Spinal cord (tissue), 9 donors: ENCODE measurements at regions not wholly inside any gene's neighbourhood (a gene's known extent, or its start where the extent isn't known, plus 50 kb on each side); places are given as distances from the start of the nearest gene placed in this dataset.
"Not testable (repeated sequence)": the region's sequence is repeated elsewhere in the genome, so short reads cannot be mapped to it uniquely, and the experiment has no call there.

Experiments
- DNase-seq, 6 donors: peaks; one replicate each; pipeline versions ENCODE4 v3.0.0 to v3.0.0-alpha.2; 2013 to 2015; ENCODE audit warnings: low spot score in 6 of 6, low read depth in 4 of 6
- H3K27ac ChIP-seq: one replicate; pipeline ENCODE4 v1.5.1; 2013; ENCODE audit warnings: low read depth, low read length, control low read depth
- H3K27me3 ChIP-seq: one replicate; pipeline ENCODE4 v1.6.1; 2013; ENCODE audit warnings: low read length; ENCODE audit not compliant: control insufficient read depth, insufficient read depth
- H3K36me3 ChIP-seq: one replicate; pipeline ENCODE4 v1.6.1; 2013; ENCODE audit warnings: low read length; ENCODE audit not compliant: control insufficient read depth, insufficient read depth
- H3K4me1 ChIP-seq: one replicate; pipeline ENCODE4 v1.6.1; 2013; ENCODE audit warnings: low read length; ENCODE audit not compliant: control insufficient read depth, insufficient read depth
- H3K4me3 ChIP-seq: one replicate; pipeline ENCODE4 v1.5.1; 2013; ENCODE audit warnings: low read depth, low read length, control low read depth
- H3K9me3 ChIP-seq: one replicate; pipeline ENCODE4 v1.6.1; 2013; ENCODE audit warnings: low read length; ENCODE audit not compliant: control insufficient read depth, insufficient read depth
- WGBS: methylation state at CpG from one replicate; pipeline ENCODE4 v1.1.5; 2013; ENCODE audit warnings: missing lambda C conversion rate; ENCODE audit not compliant: insufficient coverage; 5-methylcytosine and 5-hydroxymethylcytosine counted together
- donor health status: healthy.

DNA sequence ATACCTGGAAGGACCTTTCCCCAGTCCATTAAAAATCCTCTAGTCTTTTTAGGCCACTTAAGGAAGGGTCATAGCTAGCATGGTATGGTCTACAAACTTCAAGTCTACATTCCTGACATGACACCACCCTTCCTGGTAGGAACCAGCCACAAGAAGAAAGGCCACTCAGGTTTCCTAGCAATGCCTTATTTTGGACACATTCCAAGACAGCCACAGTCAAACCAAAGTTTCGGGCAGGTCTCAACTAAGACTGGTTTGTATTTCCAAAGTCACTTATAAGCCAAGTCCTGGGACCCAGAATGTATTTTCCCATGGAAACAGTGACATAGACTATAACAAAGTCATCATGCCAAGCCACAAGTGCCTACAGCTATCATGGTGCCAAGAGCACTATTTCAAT lies 50.6 kb upstream of the SLC44A3 start:
- H3K36me3 ChIP-seq, result no peaks in the 10 kb centered on the region
- H3K9me3 ChIP-seq, result no peaks in the 10 kb centered on the region
- no peak overlapping the region for H3K4me3 ChIP-seq
- 0% methylated on average over 1 of the region's 1 CpG for WGBS
- no peak for DNase-seq
- no peak overlapping the region for H3K27ac ChIP-seq
- H3K27me3 ChIP-seq, result no peaks in the 10 kb centered on the region
- H3K4me1 ChIP-seq, result no peaks in the 10 kb centered on the region

DNA sequence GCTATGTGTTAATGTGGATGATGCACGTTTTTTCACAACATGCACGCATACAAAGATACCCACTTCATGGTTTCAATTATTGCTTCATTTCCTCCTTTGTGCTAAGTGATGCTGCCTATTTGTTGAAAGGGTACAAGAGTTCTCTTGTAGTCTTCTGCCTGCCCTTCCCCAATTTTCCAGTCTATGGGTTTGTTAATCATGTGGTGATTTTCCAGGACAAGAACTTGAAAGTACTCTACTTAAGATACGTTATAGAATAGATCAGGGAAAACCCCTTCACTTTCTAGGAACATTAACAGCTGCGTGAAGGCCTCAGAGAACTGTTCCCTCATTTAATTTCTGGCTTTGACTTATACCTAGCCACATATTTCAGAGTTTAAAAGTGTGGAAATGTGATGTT lies 52.1 kb upstream of the SLC44A3 start:
- WGBS, result no CpG with 5 or more reads among the region's 4 CpGs

DNA sequence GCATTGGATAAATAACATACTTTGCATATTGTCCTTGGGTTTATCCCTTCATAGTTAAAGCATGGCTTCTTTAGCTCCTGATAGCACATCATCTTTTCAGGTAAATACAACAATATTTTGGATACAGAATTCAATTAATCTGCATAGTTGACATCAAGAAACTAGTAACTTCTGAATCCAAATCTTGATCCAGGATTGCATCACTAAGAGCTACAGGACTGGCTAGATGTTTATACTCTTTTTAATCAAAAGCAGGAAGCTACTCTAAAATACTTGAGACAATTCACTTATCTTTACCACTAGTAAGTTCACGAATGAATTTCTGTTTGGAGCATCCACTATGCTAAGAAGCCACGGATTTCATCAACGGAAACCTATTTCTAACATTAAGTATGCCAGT lies 54.2 kb upstream of the SLC44A3 start:
- Histone ChIP-seq H3K4me1 (no peaks in the 10 kb centered on the region), H3K27me3 (no peaks in the 10 kb centered on the region), H3K27ac (no peak overlapping the region), H3K36me3 (no peaks in the 10 kb centered on the region), H3K4me3 (no peak overlapping the region), H3K9me3 (no peaks in the 10 kb centered on the region)
- no peak for DNase-seq
- no CpG with 5 or more reads among the region's 3 CpGs for WGBS

More for the DNA sequence above, 52.1 kb upstream of the SLC44A3 start:
- Histone ChIP-seq H3K9me3 (no peaks in the 10 kb centered on the region), H3K4me3 (no peak overlapping the region), H3K27ac (no peak overlapping the region), H3K27me3 (no peaks in the 10 kb centered on the region), H3K36me3 (no peaks in the 10 kb centered on the region), H3K4me1 (no peaks in the 10 kb centered on the region)
- no peak for DNase-seq

DNA sequence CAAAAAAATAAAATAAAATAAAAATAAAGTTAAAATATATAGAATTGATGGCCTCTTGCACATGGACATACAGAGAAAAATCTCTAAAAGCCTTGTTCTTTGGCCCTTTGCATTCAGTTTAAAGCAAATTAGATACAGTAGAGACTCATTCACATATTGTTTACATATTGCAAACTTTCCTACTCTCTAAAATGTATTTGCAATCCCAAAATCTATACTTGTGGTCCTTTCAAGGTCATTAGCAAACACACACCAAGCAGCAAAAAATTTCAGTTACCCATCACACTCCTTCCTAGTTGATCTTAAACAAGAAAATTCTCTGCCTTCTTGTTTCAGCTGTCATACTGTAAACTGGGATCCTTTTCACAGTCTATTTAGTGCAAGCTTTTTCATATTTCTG lies 61.0 kb upstream of the SLC44A3 start:
- H3K36me3 ChIP-seq, result no peaks in the 10 kb centered on the region
- H3K9me3 ChIP-seq, result no peaks in the 10 kb centered on the region
- H3K4me1 ChIP-seq, result no peaks in the 10 kb centered on the region
- H3K4me3 ChIP-seq, result no peak overlapping the region
- H3K27me3 ChIP-seq, result no peaks in the 10 kb centered on the region
- DNase-seq, result no peak
- no peak overlapping the region for H3K27ac ChIP-seq

DNA sequence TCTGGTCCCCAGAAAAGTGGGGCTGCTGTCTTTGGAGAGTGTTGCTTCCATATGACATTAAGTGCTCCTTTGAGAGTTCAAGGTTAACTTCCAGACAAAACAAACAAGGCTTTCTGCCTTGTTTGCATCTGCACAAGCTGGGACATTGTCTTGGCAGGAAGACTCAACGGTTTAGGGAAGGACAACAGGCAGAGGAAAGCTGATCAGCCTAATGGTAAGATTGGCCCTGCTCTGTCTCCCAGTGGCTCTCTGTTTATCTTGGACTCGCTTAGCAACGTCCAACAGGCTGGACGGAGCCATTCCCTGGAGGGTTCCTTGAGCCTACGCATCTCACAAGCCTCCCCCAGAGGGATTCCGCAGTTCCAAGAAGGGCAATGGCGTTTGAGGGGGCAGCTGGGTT lies 62.2 kb upstream of the SLC44A3 start:
- Histone ChIP-seq H3K4me3 (no peak overlapping the region), H3K27me3 (no peaks in the 10 kb centered on the region), H3K4me1 (peaks cover 3% of the 10 kb centered on the region), H3K27ac (peak overlapping the region; percentile 69), H3K36me3 (no peaks in the 10 kb centered on the region), H3K9me3 (no peaks in the 10 kb centered on the region)
- peak in 1 of 6 donors; percentile 71 for DNase-seq
- WGBS, result 36% methylated on average over 3 of the region's 7 CpGs

DNA sequence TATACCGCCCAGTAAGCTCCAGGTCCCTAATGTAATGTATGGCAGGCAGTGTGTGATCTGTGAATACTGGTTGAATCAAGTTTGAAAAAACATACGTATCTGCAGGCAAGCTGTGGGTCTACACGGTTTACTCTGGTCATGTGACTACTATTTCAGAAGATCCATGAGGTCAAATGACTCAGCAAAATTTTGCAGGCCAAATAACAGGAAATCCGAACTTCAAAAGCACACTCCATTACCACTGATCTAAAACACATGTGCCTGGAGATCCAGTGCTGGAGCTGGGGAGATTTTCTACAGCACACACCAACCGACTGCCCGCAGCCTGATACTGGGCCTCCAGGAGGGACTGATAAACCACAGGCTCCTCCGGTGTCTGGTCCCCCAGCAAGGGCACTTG lies 64.5 kb upstream of the SLC44A3 start:
- peaks cover 3% of the 10 kb centered on the region for H3K4me1 ChIP-seq
- no peaks in the 10 kb centered on the region for H3K27me3 ChIP-seq
- DNase-seq, result peak in 1 of 6 donors; percentile 57
- no peak overlapping the region for H3K4me3 ChIP-seq
- no peaks in the 10 kb centered on the region for H3K36me3 ChIP-seq
- H3K9me3 ChIP-seq, result no peaks in the 10 kb centered on the region
- WGBS, result 89% methylated on average over 5 of the region's 7 CpGs
- peak overlapping the region; percentile 57 for H3K27ac ChIP-seq

DNA sequence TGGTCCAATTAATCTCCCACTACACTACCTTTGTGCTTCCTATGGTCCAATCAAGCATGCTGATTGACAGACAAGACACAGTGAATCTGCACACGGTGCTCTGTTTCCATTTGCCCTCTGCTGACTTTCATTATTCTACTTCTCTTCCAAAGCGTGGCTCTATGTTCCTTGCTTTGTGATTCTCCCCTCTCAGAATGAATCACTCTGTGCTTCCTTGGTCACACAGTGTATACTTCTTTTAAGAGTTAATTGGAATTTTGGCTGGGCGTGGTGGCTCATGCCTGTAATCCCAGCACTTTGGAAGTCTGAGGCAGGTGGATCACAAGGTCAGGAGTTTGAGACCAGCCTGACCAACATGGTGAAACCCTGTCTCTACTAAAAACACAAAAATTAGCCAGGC lies 65.1 kb upstream of the SLC44A3 start:
- not testable (repeated sequence) for H3K36me3 ChIP-seq, H3K4me1 ChIP-seq, DNase-seq, H3K27ac ChIP-seq, H3K4me3 ChIP-seq, H3K27me3 ChIP-seq, H3K9me3 ChIP-seq
- no CpG with 5 or more reads among the region's 3 CpGs for WGBS

DNA sequence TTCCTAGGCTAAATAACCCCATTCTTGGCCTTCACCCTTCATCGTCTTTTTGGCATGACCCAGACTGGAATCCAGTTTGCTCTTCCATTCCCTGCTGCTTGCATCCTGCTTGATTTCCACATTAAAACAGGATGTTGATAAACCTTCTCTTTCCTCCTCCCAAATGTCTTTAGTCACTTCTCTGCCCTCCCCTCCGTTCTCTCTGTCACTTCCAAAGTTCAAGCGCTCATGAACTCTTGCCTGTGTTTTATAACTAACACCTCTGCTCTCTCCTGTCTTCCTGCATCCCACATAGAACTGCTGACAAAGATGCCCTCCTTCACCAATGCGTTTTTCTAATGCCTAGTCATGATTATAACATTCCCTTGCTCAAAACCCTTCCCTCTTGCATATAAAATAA lies 65.6 kb upstream of the SLC44A3 start:
- H3K27me3 ChIP-seq, result no peaks in the 10 kb centered on the region
- no peaks in the 10 kb centered on the region for H3K36me3 ChIP-seq
- WGBS, result 73% methylated on average over 4 of the region's 4 CpGs
- DNase-seq, result no peak
- H3K4me1 ChIP-seq, result peaks cover 3% of the 10 kb centered on the region
- no peaks in the 10 kb centered on the region for H3K9me3 ChIP-seq
- no peak overlapping the region for H3K27ac ChIP-seq
- H3K4me3 ChIP-seq, result no peak overlapping the region

DNA sequence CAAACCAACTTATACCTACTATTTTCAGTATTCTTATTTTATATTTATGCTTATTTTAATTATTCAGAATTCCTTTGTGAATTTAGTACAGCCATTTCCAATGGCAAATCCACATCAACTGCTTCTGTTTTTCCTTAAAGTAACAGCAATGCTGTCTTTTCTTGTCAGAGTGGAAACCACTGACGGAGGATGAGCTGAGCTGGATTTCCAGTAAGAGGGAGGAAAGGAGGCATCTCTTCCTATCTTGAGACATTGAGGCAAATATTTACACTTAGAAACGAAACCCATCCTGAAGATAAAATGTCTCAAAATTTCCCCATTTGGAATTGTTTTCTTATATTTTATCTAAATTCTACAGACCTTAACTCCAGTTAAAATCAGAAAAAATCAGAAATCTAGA lies 66.1 kb upstream of the SLC44A3 start:
- H3K27ac ChIP-seq, result no peak overlapping the region
- H3K27me3 ChIP-seq, result no peaks in the 10 kb centered on the region
- H3K4me1 ChIP-seq, result peaks cover 3% of the 10 kb centered on the region
- no CpG with 5 or more reads among the region's 2 CpGs for WGBS
- no peak for DNase-seq
- H3K9me3 ChIP-seq, result no peaks in the 10 kb centered on the region
- H3K36me3 ChIP-seq, result no peaks in the 10 kb centered on the region
- no peak overlapping the region for H3K4me3 ChIP-seq

DNA sequence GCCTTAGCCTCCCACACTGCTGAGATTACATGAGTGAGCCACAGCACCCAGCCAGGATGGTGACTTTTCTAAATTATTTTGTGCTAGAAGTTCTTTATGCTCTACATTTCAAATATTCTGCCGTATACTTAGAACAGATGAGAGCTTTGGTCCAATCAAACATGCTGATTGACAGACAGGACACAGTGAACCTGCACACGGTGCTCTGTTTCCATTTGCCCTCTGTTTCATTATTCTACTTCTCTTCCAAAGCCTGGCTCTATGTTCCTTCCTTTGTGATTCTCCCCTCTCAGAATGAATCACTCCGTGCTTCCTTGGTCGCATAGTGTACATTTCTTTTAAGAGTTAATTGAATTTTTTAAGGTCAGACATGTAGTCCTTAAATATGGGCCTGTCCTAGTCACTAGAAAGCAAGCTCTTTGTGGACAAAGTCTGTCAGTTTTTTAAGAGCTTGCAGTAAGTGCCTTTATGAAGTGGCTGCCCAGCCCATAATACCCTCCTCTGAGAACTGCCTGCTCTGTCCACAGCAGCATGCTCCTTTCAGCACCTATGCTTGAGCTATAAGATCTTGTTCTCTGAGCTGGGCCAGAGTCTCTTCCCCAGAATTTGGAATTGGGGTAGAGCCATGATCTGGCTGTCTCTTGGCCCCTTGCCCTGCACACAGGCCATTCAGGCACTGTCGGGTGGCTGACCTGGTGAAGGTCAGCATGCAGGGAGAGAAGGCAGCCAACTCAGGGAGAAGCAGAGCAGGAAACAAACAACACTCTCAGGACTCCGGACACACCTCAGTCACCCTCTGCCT lies 66.8 kb upstream of the SLC44A3 start:
- Histone ChIP-seq H3K9me3 (no peaks in the 10 kb centered on the region), H3K27me3 (no peaks in the 10 kb centered on the region), H3K4me1 (peaks cover 3% of the 10 kb centered on the region), H3K4me3 (no peak overlapping the region), H3K36me3 (no peaks in the 10 kb centered on the region), H3K27ac (no peak overlapping the region)
- 35% methylated on average over 3 of the region's 6 CpGs for WGBS
- DNase-seq, result no peak
